CD14-positive monocyte (primary cell): ENCODE measurements at regions not wholly inside any gene's neighbourhood (a gene's known extent, or its start where the extent isn't known, plus 50 kb on each side); places are given as distances from the start of the nearest gene placed in this dataset.

ENCODE experiments used
- DNase-seq, 3 donors: peaks; one replicate each; pipeline ENCODE4 v3.0.0-alpha.2; 2011 to 2022
- H2AFZ ChIP-seq: 2 replicates; pipeline ENCODE4 v1.6.0; 2012; ENCODE audit warnings: mild to moderate bottlenecking, low read depth, low read length, inconsistent platforms; ENCODE audit not compliant: insufficient read depth, poor library complexity, severe bottlenecking
- H3K27ac ChIP-seq, 2 donors: 1 replicate in 1 of 2; 2 replicates in 1 of 2; pipeline ENCODE4 v1.5.1; 2012 to 2013; ENCODE audit warnings: low read length in 2 of 2, control low read depth in 1 of 2, inconsistent platforms in 1 of 2, low read depth in 1 of 2, mild to moderate bottlenecking in 1 of 2
- H3K27me3 ChIP-seq, 2 donors: one replicate each; pipeline versions ENCODE4 v1.6.0 to v1.6.1; 2011 to 2013; ENCODE audit warnings: low read length in 2 of 2; ENCODE audit not compliant: control insufficient read depth in 2 of 2, insufficient read depth in 2 of 2
- H3K36me3 ChIP-seq, 2 donors: replicated peaks in 1 of 2; 1 replicate in 1 of 2; 2 replicates in 1 of 2; pipeline versions ENCODE4 v1.5.1 to v1.6.1; 2012 to 2013; ENCODE audit warnings: low read length in 2 of 2, control low read depth in 1 of 2, inconsistent platforms in 1 of 2, mild to moderate bottlenecking in 1 of 2; ENCODE audit not compliant: insufficient read depth in 2 of 2, control insufficient read depth in 1 of 2
- H3K4me1 ChIP-seq, 2 donors: 1 replicate in 1 of 2; 2 replicates in 1 of 2; pipeline versions ENCODE4 v1.5.1 to v1.6.1; 2012 to 2013; ENCODE audit warnings: low read length in 2 of 2, control low read depth in 1 of 2, inconsistent platforms in 1 of 2, mild to moderate bottlenecking in 1 of 2, moderate library complexity in 1 of 2; ENCODE audit not compliant: insufficient read depth in 2 of 2, control insufficient read depth in 1 of 2
- H3K4me2 ChIP-seq: replicated peaks from 2 replicates; pipeline ENCODE3; 2012; ENCODE audit warnings: low read length, moderate library complexity, mild to moderate bottlenecking; ENCODE audit not compliant: poor library complexity, severe bottlenecking; ENCODE audit errors: extremely low read depth
- H3K4me3 ChIP-seq, 3 experiments: fragments of 200-600 bp in 1 of 3; sonication (generic) in 1 of 3; replicated peaks in 1 of 3; 1 replicate in 2 of 3; 2 replicates in 1 of 3; pipeline ENCODE4 v1.5.1; 2011 to 2013; ENCODE audit warnings: low read length in 3 of 3, mild to moderate bottlenecking in 3 of 3, control low read depth in 2 of 3, low read depth in 2 of 3, inconsistent platforms in 1 of 3, moderate library complexity in 1 of 3
- H3K79me2 ChIP-seq: 2 replicates; pipeline ENCODE4 v1.6.0; 2012; ENCODE audit warnings: mild to moderate bottlenecking, control low read depth, inconsistent platforms, low read length, moderate library complexity; ENCODE audit not compliant: insufficient read depth
- H3K9ac ChIP-seq: 2 replicates; pipeline ENCODE4 v1.6.0; 2017; ENCODE audit warnings: low read length, mild to moderate bottlenecking; ENCODE audit not compliant: insufficient read depth, poor library complexity, severe bottlenecking
- H3K9me3 ChIP-seq, 2 donors: replicated peaks in 1 of 2; 1 replicate in 1 of 2; 2 replicates in 1 of 2; pipeline versions ENCODE4 v1.5.1 to v1.6.1; 2012 to 2013; ENCODE audit warnings: low read length in 2 of 2, control low read depth in 1 of 2; ENCODE audit not compliant: control insufficient read depth in 1 of 2, insufficient read depth in 1 of 2
- H4K20me1 ChIP-seq: 2 replicates; pipeline ENCODE4 v1.6.0; 2012; ENCODE audit warnings: mild to moderate bottlenecking, low read length, control low read depth, moderate library complexity; ENCODE audit not compliant: insufficient read depth
- H3K27ac Mint-ChIP-seq, 7 donors: one replicate each; pipeline ENCODE4 v1.8.0; 2020; ENCODE audit warnings: mild to moderate bottlenecking in 7 of 7, mixed read lengths in 7 of 7, moderate library complexity in 6 of 7, inconsistent platforms in 2 of 7
- H3K27me3 Mint-ChIP-seq, 3 donors: one replicate each; pipeline ENCODE4 v1.8.0; 2021 to 2022; ENCODE audit warnings: low read depth in 3 of 3, mild to moderate bottlenecking in 3 of 3, mixed read lengths in 3 of 3, moderate library complexity in 3 of 3, inconsistent platforms in 1 of 3
- H3K36me3 Mint-ChIP-seq, 2 donors: one replicate each; pipeline ENCODE4 v1.8.0; 2020; ENCODE audit warnings: mixed read lengths in 2 of 2, inconsistent platforms in 1 of 2, mild to moderate bottlenecking in 1 of 2
- H3K4me1 Mint-ChIP-seq: one replicate; pipeline ENCODE4 v1.8.0; 2020; ENCODE audit warnings: mild to moderate bottlenecking, mixed read lengths
- H3K4me3 Mint-ChIP-seq, 2 donors: one replicate each; pipeline ENCODE4 v1.8.0; 2020; ENCODE audit warnings: mild to moderate bottlenecking in 2 of 2, mixed read lengths in 2 of 2, moderate library complexity in 1 of 2
- H3K9me3 Mint-ChIP-seq, 7 donors: one replicate each; pipeline ENCODE4 v1.8.0; 2020 to 2022; ENCODE audit warnings: mixed read lengths in 7 of 7, mild to moderate bottlenecking in 6 of 7, moderate library complexity in 6 of 7, inconsistent platforms in 2 of 7
- CTCF ChIP-seq: fragments of 200-600 bp; IDR thresholded peaks from one replicate; pipeline ENCODE4 v1.8.0; 2022; ENCODE audit warnings: antibody characterized with exemption, mild to moderate bottlenecking
- WGBS: methylation state at CpG from one replicate; pipeline ENCODE4 v1.1.5; 2013; ENCODE audit warnings: missing lambda C conversion rate; ENCODE audit not compliant: insufficient coverage; 5-methylcytosine and 5-hydroxymethylcytosine counted together
- intact Hi-C, 2 donors: fragments of 100-400 bp; cut with micrococcal nuclease; formaldehyde crosslinking; loops; one replicate each; pipeline versions ENCODE4 v1.15.0 to v1.15.1; 2023

DNA sequence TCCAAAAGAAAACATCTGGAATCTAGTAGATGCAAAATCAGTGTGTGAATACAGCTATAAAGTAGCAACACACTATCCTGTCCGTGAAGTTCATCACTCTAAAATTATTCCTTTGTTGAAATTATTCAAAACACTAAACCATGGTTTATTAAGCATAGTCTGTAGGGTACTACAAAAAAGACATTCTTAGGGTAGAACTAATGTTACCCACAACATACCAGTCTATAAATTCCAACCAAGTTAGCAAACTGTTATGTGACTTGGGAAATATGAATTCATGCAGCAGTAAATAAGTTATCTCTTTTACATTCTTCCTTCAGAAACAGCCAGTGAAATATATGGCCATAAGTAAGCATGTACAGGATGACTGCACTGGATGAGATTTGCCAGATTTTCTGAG lies 580.3 kb upstream of the ADGRB3 start:
- Mint-ChIP-seq H3K36me3 (no peaks in the 10 kb centered on the region), H3K27me3 (no peaks in the 10 kb centered on the region), H3K9me3 (peaks cover 0 to 6% (median 2%) of the 10 kb centered on the region in 7 donors), H3K4me3 (no peak overlapping the region), H3K27ac (no peak overlapping the region), H3K4me1 (no peaks in the 10 kb centered on the region)
- Histone ChIP-seq H3K9ac (no peak overlapping the region), H3K27ac (no peak overlapping the region), H3K4me3 (no peak overlapping the region), H3K4me2 (no peak overlapping the region), H4K20me1 (no peaks in the 10 kb centered on the region), H3K9me3 (peaks cover 0 to 3% of the 10 kb centered on the region in 2 donors), H3K4me1 (no peaks in the 10 kb centered on the region), H3K36me3 (no peaks in the 10 kb centered on the region), H3K27me3 (no peaks in the 10 kb centered on the region), H3K79me2 (no peaks in the 10 kb centered on the region), H2AFZ (no peak overlapping the region)
- no CpG with 5 or more reads among the region's 1 CpG for WGBS
- TF ChIP-seq CTCF, result no peak
- DNase-seq, result no peak
- intact Hi-C loops, result no loop called here

- Mint-ChIP-seq H3K4me3 (no peak overlapping the region), H3K27me3 (no peaks in the 10 kb centered on the region), H3K4me1 (no peaks in the 10 kb centered on the region), H3K27ac (no peak overlapping the region), H3K36me3 (no peaks in the 10 kb centered on the region), H3K9me3 (peaks cover 0 to 6% (median 2%) of the 10 kb centered on the region in 7 donors)
- peaks cover 0 to 3% of the 10 kb centered on the region in 2 donors for H3K9me3 ChIP-seq
- WGBS, result 81% methylated on average over 2 of the region's 4 CpGs
- no peaks in the 10 kb centered on the region for H3K27me3 ChIP-seq
- H3K4me2 ChIP-seq, result no peak overlapping the region
- no peak overlapping the region for H3K9ac ChIP-seq
- TF ChIP-seq CTCF, result no peak
- DNase-seq, result no peak
- no peaks in the 10 kb centered on the region for H3K36me3 ChIP-seq
- no peaks in the 10 kb centered on the region for H3K4me1 ChIP-seq
- H3K27ac ChIP-seq, result no peak overlapping the region
- no peaks in the 10 kb centered on the region for H4K20me1 ChIP-seq
- intact Hi-C loops, result no loop called here
- no peak overlapping the region for H2AFZ ChIP-seq
- H3K79me2 ChIP-seq, result no peaks in the 10 kb centered on the region
- H3K4me3 ChIP-seq, result no peak overlapping the region
Observed at GRCh38 chr6:68053805-68054373, 581.2 kb upstream of the ADGRB3 start.
